T-helper 9 cell (primary cell): ENCODE measurements at regions not wholly inside any gene's neighbourhood (a gene's known extent, or its start where the extent isn't known, plus 50 kb on each side); places are given as distances from the start of the nearest gene placed in this dataset.

ENCODE experiments used
- DNase-seq: peaks from one replicate; pipeline ENCODE4 v3.0.0-alpha.2; 2020

GRCh38 chr16:51967646-51968045 is 579.3 kb downstream of the TOX3 start:
- DNase-seq: no peak

DNA sequence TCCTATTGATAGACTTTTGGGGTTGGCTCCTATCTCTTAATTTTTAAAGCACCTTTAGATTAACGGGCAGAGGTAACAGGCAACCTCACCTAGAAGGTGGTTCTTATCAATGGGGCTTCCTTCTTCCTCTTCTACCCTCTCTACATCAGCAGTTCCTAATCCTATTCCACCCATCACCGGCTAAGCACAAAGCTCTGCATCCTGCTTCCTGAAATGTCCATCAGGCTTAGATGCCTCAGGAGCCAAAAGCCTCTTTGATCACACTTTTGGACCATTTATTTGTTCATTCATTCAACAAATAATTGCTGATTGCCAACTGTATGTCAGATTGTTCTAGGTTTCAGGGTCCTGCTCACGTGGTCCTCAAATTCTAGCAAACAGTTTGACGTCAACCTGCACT is 586.0 kb downstream of the TOX3 start:
- DNase-seq: no peak

- DNase-seq: no peak
These were observed 593.5 kb downstream of the TOX3 start for GRCh38 chr16:51953286-51953985.

DNA sequence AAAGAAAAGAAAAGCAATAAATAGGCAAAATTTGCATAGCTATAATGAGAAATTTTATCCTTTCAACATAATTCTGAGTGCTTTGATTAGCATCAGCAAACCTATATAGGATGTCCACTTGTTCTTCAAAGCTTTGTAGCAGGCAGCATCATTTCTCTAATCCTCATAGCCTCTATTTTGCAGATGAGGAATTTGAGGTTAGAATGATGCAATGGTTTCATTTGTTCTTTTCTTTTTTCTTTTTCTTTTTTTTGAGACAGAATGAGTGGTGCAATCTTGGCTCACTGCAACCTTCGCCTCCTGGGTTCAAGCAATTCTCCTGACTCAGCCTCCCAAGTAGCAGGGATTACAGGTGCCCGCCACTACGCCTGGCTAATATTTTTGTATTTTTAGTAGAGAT is 594.4 kb downstream of the TOX3 start:
- DNase-seq: no peak

DNA sequence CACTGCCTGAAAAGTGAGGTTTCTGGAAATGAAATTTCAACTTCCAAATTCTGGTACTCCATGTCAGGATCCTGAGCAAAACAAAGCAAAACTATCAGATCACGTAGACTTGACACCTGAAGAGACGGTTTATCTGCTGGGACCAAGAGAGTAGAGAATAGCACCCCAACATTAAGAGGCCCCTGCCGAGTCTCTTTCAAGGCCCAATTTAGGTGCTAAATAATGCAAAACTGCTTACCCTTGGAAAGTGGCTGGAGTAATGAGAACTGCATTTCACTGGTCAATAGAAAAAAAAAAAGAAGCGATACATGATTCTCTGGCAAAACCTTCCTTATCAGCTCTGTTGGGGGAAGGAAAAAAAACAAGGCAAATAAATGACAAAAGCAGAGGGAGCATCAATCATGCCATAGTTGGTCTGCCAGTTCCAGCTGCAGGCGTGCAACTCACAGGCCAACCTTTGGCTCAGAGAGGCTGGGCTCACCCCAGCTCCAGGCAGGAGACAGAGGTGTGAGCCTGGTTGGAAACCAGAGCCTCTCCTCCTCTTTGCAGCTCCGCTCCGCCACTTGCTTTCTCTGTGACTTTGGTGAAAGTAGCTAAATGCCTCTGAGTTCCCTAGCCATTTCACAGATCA is 595.2 kb downstream of the TOX3 start:
- no peak for DNase-seq

DNA sequence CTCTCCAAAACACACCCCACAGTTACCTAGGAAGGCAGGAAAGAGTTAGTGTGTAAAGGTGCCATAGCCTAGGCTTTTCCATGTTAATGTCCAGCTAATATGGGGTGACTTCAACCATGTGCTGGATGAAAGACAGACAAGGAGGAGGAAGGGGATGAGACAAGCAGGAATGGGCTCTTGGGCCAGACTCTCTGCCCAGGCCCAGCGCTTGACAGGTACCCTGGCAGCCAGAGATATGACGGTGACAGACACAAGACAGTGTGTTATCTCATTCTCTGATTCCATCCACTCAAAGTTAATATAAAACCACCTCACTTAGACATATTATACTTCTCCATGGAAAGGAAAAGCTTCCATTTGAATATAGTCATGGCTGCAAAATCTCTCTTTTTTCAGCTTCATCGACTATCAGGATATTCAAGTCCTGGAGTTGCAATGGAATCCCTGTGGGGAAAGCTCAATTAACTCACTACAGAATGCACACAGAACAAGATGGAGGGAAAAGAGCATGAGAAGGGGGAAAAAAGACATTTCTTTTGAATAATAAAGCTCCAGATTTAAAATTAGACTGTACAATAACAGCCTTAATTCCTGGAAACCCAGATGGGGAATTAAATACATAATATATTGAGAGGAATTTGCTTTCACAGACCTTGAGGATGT is 596.7 kb downstream of the TOX3 start:
- no peak for DNase-seq

DNA sequence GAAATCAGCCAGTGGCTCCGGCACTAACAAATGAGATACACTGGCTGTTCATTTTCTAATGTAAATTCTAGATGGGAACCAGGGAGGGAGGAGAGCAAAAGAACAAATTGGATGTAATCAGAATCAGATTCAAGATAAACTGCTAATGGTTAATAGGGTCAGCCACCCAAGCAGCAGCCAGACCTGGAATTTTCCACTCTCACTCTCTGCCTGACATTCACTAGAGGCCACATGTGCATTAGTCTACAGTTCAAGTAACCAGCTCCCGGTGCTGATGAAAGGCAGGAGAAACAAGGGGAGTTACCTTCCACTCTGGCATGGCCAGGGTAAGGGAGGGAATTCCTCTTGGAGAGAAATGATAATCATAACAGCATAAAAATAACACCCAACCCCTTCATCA is 597.7 kb downstream of the TOX3 start:
- no peak for DNase-seq

DNA sequence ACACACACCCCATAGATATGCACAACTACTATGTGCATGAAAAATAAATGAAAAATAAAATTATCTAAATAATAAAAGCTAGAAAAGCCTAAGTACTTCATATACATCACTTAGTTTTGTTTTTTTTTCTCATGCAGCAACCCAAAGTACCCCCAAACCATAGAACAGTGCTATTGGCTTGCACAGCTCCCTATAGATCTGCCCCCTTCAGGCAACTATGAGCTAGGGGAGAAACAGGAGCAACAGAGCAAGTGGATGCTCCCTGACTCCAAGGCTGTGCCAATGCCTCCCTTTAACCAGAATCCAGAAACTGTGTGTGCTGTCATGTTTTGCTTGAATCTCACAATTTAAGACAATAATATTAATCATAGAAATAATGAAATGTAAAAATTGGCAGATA is 605.5 kb downstream of the TOX3 start:
- DNase-seq: no peak

DNA sequence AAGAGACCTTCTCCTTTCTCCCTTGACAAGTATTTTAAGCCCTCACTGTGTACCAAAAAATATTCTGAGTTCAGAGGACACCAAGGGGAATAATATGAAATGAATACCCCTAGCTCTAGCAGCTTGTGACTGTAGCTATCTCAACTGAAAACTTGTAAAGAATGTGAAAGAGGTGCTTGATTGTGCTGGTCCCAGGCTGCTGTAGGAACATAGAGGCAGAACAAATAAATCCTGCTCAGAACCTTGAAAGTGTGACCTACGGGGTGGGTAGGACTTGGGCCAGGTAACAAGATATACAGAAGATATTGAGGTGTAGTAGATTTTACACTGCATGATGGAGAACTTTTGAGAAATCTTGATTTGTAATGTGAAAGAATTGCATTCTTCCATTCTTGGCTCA is 606.8 kb downstream of the TOX3 start:
- DNase-seq: no peak

- DNase-seq: no peak
These were observed 607.5 kb downstream of the TOX3 start for GRCh38 chr16:51939378-51939871.

GRCh38 chr16:51938861-51939260 is 608.1 kb downstream of the TOX3 start:
- DNase-seq: no peak

GRCh38 chr16:51937771-51938170 is 609.2 kb downstream of the TOX3 start:
- DNase-seq: no peak

- no peak for DNase-seq
These were observed 610.1 kb downstream of the TOX3 start for GRCh38 chr16:51936846-51937245.

- DNase-seq: no peak
These were observed 614.6 kb downstream of the TOX3 start for GRCh38 chr16:51932317-51932716.

- no peak for DNase-seq
These were observed 615.3 kb downstream of the TOX3 start for GRCh38 chr16:51931653-51932052.

DNA sequence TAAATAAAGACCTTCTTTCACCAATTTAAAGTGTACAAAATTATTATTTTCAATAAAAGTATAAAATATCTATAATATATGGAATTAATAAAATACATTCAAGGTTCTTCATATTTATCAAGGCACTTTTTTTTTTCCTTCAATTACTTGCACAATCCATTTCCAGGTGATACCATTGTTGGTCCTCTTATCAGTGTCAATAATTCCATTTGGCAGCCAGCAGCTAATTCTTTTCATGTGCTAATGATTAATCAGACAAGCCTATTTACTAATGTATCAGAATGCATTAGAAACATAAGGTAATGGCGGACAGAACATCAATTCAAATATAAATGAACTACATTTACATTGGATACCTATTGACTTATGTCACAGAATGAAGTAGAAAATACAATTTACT is 622.2 kb downstream of the TOX3 start:
- DNase-seq: no peak

DNA sequence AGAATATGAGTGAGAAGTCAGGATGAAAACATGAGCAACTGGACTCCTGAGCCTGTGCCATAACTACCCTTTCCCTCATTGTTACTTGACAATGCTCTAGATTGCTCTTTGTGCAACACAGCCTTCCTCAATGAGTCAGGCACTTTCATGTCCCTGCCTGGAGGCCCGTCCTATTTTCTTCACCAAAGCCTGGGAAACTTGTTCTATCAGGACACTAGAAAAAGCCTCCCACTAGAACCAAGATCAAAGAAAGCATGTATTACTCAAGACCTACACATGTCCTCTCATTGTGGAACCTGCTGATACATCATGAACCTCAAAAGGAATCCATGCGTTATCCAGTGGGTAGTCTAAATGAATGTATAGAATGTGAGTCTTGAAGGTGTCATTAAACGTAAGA is 624.5 kb downstream of the TOX3 start:
- no peak for DNase-seq

DNA sequence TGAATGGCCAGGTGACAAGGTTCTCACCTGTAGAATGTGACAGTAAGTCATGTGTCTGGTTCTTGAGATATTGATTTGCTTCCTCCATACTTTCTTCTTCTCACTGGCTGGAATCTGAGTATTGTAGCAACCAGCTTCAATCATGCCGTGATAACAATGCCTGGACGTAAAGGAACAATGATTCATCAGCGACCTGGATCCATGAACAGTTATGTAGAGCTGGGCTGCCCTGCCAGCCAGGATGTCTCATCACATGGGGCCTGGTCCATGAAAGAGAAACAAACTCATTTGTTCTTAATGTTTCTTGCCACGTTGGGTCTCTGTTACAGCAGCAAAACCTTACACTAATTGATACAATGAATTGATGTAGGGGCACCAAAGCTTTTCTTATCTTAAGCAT is 627.2 kb downstream of the TOX3 start:
- no peak for DNase-seq

GRCh38 chr16:51916814-51917213 is 630.1 kb downstream of the TOX3 start:
- DNase-seq: no peak

DNA sequence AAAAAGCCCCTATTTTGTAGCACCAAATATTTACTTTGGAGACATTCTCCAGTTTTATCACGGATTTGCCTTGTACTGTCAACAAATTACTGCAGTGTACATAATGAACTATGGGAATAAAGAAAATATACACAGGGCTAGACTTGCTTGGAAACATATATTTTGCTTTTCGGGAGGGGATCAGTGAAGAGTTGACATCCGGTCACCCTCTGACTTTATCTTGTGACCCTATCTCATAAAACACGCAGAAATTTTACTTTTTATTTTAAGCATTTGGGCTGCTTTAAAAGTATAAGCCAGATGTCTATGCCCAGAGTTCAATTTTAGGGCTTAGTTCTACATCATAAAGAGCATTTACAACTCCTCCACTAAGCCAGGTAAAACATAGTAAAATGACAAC is 630.7 kb downstream of the TOX3 start:
- no peak for DNase-seq

GRCh38 chr16:51907680-51908079 is 639.3 kb downstream of the TOX3 start:
- no peak for DNase-seq

- no peak for DNase-seq
These were observed 646.6 kb downstream of the TOX3 start for GRCh38 chr16:51900221-51900780.

GRCh38 chr16:51898872-51899271 is 648.1 kb downstream of the TOX3 start:
- DNase-seq: no peak

GRCh38 chr16:51896013-51896412 is 650.9 kb downstream of the TOX3 start:
- DNase-seq: no peak
